VCaP (cell line): ENCODE measurements at regions not wholly inside any gene's neighbourhood (a gene's known extent, or its start where the extent isn't known, plus 50 kb on each side); places are given as distances from the start of the nearest gene placed in this dataset.
A peak's percentile ranks its signal among the peaks of the same experiment; 100 is the strongest.

ENCODE experiments used
- H3K27ac ChIP-seq: fragments of 450-650 bp; 2 replicates; pipeline ENCODE4 v1.5.1; 2017
- CTCF ChIP-seq: fragments of 450-650 bp; conservative IDR thresholded peaks from 2 replicates; pipeline ENCODE4 v1.5.1; 2017; ENCODE audit warnings: mild to moderate bottlenecking, moderate library complexity

GRCh38 chr2:234273887-234274584 is 222.8 kb downstream of the ARL4C start:
- no peak for TF ChIP-seq CTCF
- no peak overlapping the region for H3K27ac ChIP-seq

- TF ChIP-seq CTCF = no peak
- no peak overlapping the region for H3K27ac ChIP-seq
These were observed 221.8 kb downstream of the SPP2 start for GRCh38 chr2:234272069-234272850.

GRCh38 chr2:234271338-234271737 is 220.8 kb downstream of the SPP2 start:
- peak; percentile 19; the same call in 1 of the 2 replicates for TF ChIP-seq CTCF
- H3K27ac ChIP-seq = no peak overlapping the region

- no peak for TF ChIP-seq CTCF
- 0 out of 2 replicates have a peak overlapping the region, but pooled peaks have one; percentile 8 for H3K27ac ChIP-seq
These were observed 219.3 kb downstream of the SPP2 start for GRCh38 chr2:234269769-234270204.

GRCh38 chr2:234267534-234267933 is 217.0 kb downstream of the SPP2 start:
- TF ChIP-seq CTCF = no peak
- H3K27ac ChIP-seq = no peak overlapping the region

- H3K27ac ChIP-seq = no peak overlapping the region
- no peak for TF ChIP-seq CTCF
These were observed 216.4 kb downstream of the SPP2 start for GRCh38 chr2:234266952-234267351.

- no peak overlapping the region for H3K27ac ChIP-seq
- no peak for TF ChIP-seq CTCF
These were observed 214.7 kb downstream of the SPP2 start for GRCh38 chr2:234265206-234265605.
